Ammon's horn (tissue), 1 donor: ENCODE measurements at regions not wholly inside any gene's neighbourhood (a gene's known extent, or its start where the extent isn't known, plus 50 kb on each side); places are given as distances from the start of the nearest gene placed in this dataset.

ENCODE experiments used
- DNase-seq: peaks from one replicate; pipeline ENCODE4 v3.0.0-alpha.2; 2016; ENCODE audit warnings: low spot score

DNA sequence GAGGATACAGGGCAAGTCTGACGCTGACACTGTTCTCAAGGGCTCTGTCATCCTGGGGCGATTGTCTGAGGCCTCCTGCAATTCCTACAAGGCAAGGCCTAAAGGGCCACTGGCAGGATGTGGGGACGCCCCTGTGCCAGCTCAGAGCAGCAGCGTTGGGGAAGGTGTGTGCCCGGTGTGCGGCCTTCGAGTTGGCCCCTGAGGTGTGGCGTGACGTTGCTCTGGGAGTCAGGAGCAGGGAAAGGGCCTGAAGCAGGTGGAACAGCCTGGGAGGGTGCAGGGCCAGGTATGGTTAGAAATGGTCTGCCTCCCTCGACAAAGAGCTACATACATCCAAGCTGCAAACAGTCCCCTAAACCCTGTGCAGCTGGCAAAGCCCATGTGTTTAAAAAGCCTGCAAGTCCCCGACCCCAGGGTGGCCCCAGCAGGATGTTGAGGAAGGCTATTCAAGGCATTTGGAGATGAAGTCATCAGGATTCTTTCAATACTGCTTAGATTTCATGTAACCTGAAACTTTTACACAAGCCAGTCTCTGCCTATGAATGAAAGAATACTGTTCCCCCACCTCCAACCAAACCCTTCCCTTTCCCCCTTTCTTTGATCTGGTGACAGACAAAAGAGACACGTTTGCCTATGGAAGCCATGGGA is 142.5 kb upstream of the TNS3 start:
- no peak for DNase-seq

DNA sequence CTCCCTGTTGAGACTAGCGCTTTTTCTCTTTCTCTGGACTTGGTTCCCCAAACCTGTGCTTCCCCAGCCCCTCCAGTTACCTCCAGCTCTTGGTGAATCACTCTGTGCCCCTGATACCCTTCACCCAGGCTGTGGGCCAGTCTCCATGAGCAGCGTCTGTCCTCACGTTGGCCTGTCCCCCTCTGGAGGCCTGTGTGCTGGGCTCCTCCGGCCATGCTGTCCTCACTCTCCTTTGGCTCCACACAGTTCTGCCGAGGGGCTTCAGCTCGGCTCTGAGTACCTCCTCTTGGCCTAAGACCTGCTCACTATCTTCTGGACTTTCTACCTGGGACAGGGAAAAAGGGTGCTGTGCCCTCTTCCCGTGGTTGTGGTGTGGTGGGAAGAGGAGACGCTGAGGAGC is 140.2 kb upstream of the TNS3 start:
- no peak for DNase-seq

GRCh38 chr7:47721670-47722069 is 139.8 kb upstream of the TNS3 start:
- DNase-seq: no peak

DNA sequence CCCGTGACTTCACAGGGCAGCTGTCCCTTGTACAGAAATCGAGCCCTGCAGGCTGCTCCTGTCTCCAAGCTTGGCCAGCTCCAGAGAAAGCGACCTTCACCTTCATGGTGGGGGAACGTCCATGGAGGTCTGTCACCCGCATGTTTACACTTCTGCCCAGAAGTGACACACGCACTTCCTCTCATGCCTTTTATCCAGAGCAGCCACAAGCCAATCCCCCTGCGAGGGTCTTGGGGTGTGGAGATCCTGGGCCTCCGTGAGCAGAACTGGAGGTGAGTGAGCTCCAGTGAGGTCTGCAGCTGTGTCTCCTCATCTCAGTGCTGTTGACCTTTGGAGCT is 139.0 kb upstream of the TNS3 start:
- DNase-seq: no peak

GRCh38 chr7:47720141-47720906 is 138.4 kb upstream of the TNS3 start:
- no peak for DNase-seq

DNA sequence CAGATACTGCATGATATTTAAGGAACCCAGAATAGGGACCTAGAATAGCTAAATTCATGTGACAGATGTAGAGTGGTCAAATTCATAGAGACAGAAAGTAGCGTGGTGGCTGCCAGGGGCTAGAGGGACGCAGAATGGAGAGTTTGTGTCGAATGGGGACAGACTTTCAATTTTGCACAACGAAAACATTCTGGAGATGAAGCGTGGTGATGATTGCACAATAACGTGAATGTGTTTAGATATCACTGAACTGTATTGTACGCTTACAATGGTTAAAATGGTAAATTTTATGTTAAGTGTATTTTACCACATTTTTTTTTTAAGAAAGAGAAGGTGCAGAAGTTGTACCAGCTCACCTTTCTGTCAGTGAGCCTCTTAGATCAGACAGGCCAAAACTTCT is 137.8 kb upstream of the TNS3 start:
- no peak for DNase-seq

- no peak for DNase-seq
Observed at GRCh38 chr7:47715631-47716068, 133.7 kb upstream of the TNS3 start.

- no peak for DNase-seq
Observed at GRCh38 chr7:47714669-47715607, 133.0 kb upstream of the TNS3 start.

DNA sequence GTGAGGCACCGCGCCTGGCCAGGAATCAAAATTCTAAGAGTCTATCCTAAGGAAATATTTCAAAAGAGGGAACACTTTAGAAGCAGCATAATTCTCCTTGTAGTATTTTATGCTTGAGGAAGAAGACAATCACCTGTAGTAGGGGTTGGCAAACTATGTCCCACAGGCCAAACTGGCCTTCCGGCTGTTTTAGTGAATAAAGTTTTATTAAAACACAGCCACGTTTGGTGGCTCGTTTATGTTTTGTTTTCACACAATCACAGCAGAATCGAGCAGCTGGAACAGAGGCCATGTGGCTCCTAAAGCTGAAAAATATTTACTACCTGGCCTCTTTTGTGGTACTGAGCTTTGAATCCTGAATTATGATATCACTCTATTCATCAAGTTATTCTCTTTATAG is 131.7 kb upstream of the TNS3 start:
- DNase-seq: no peak

DNA sequence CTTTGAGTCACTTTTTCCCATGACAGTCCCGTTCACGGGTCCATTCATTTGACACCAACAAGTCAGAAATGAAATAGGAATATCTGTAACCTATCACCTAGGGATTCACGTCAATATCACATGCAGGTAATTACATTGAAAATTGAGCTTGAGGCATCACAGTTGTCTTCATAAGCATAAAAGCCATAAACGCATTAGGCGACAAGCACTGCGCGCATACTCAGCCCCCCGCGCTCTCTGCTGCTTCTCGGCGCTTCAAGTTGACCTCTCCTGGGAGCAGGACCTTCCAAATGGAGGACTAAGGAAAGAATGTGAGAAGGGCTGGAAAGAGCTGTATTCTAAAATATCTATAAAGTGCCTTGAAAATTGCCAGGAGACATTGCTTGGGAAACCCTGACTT is 130.5 kb upstream of the TNS3 start:
- DNase-seq: no peak

DNA sequence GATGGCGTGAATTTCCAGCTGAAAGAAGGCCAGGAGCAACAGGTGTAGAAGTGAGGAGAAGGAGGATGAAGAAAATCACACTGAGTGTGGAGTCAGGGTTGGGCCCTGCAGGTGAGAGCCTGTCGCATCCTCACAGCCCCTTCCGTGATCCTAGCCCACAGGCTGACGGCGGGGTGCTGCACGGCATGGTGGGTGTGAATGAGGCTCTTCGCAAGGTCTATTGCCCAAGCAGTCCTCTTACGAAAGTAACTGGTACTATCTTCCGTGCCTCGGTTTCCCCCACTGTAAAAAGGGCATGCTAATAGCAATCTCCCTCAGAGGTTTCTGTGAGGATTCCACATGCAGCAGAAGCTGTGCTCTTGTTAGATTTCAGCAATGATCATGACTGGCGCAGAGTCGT is 129.9 kb upstream of the TNS3 start:
- DNase-seq: no peak

- no peak for DNase-seq
Observed at GRCh38 chr7:47710201-47710935, 128.5 kb upstream of the TNS3 start.

- no peak for DNase-seq
Observed at GRCh38 chr7:47709451-47709850, 127.5 kb upstream of the TNS3 start.

DNA sequence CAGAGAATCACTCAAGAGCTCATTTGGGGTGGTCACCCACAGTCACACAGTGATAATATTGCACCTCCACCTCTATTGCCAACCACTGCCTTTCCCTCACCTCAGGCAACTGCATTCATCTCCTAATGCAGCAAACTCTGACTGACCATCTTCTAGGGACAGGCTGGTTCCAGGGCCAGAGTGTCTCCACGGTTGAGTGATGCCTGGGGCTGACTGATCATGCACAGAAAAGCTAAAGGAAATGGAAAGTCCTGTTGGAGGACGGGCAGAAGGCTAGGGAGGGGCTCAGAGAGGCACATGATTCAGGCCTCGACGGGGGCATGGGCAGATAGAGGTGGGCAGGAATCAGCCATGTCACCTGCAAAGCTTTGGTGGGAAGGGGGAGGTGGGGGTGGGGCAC is 127.1 kb upstream of the TNS3 start:
- DNase-seq: no peak

- DNase-seq: no peak
Observed at GRCh38 chr7:47707583-47707982, 125.7 kb upstream of the TNS3 start.

GRCh38 chr7:47704936-47705335 is 123.0 kb upstream of the TNS3 start:
- DNase-seq: no peak

DNA sequence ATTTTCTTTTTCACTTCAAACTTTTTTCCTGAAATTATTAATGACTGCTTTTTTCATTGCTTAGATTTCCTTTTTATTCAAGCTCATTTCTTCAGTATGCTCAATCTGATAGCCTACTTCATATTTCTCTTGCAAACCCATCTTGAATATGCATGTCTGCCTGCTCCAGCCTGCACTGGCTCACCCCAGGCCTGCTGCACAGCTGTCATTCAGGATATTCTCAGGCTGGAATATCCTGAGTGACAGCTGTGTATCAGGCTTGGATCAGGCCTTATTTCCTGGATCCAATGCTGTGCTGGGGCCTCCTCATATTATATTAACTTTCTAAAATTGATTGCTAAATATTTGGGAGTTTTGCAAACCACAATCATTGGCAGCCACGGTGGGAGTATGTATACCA is 120.2 kb upstream of the TNS3 start:
- no peak for DNase-seq

DNA sequence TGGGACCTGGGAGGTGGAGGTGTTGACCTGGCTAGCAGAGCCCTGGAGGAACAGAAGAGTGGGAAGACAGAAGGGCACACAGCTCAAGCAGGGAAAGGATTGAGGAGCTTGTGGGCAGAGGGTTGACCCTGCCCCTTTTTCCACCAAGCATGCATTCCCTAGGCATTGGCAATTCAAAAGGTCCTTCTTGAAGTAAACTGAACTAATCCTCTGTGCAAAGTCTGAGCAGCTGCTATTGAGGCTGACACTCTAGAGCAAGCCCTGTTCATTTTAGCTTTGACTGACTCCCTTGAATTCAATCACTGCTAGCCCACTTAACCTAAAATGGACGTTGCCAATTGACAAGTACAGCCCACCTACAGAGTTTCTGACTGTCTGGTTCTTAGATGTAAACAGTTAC is 116.5 kb upstream of the TNS3 start:
- DNase-seq: no peak

- DNase-seq: no peak
Observed at GRCh38 chr7:47697543-47697942, 115.6 kb upstream of the TNS3 start.

GRCh38 chr7:47696152-47696710 is 114.3 kb upstream of the TNS3 start:
- DNase-seq: no peak

- DNase-seq: no peak
Observed at GRCh38 chr7:47693216-47693615, 111.3 kb upstream of the TNS3 start.

- DNase-seq: no peak
Observed at GRCh38 chr7:47691988-47692387, 110.1 kb upstream of the TNS3 start.
